ENCODE measurements at regions not wholly inside any gene's neighbourhood (a gene's known extent, or its start where the extent isn't known, plus 50 kb on each side); places are given as distances from the start of the nearest gene placed in this dataset.

DNA sequence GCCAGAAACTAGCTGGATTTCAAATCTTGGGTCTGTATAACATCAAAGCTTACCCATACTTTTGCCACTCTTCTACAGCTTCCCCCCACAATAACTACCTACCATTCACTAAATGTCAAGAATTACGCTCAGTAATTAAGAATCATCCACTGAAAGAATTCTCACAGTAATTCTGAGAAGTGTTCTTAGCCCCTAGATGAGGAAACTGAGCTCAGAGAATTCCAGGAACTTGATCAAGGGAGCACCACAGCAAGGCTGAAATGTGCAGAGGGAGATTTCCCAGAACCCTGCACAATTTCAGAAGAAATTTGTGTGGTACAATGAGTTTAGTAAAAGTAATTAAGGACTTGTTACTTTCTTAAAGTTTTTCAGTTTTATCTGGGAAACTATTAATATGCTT lies 194.5 kb upstream of the STK17B start:
- peak; percentile 93 for ATAC-seq (ENCODE audit: low read depth)
- POLR2A ChIA-PET, result no interaction called here

DNA sequence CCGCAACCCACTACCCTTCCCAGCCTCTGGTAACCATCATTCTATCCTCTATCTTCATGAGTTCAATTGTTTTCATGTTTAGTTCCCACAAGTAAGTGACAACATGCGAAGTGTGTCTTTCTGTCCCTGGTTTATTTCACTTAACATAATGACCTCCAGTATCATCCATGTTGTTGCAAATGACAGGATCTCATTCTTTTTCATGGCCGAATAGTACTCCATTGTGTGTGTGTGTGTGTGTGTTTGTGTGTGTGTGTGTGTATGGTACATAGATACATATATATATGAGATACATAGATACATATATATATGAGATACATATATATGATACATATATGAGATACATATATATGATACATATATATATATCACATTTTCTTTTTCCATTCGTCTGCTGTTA lies 196.3 kb upstream of the STK17B start:
- H3K27ac Mint-ChIP-seq, result no peak overlapping the region
- peaks cover 19% of the 10 kb centered on the region for H3K4me1 Mint-ChIP-seq
- no peak overlapping the region for H3K4me3 Mint-ChIP-seq
- ATAC-seq (ENCODE audit: low read depth) (no peak), DNase-seq (no peak)
- POLR2A ChIA-PET, result no interaction called here
- H3K36me3 Mint-ChIP-seq, result peaks cover 17% of the 10 kb centered on the region
- H3K27me3 Mint-ChIP-seq, result no peaks in the 10 kb centered on the region
- H3K9me3 Mint-ChIP-seq, result peaks cover 12% of the 10 kb centered on the region

More for the DNA sequence above, 194.5 kb upstream of the STK17B start:
- peak overlapping the region; percentile 11 for H3K27ac Mint-ChIP-seq
- peak overlapping the region; percentile 53 for H3K4me3 Mint-ChIP-seq
- peaks cover 26% of the 10 kb centered on the region for H3K4me1 Mint-ChIP-seq
- peaks cover 12% of the 10 kb centered on the region for H3K9me3 Mint-ChIP-seq
- H3K27me3 Mint-ChIP-seq, result peaks cover 4% of the 10 kb centered on the region
- peaks cover 17% of the 10 kb centered on the region for H3K36me3 Mint-ChIP-seq
- DNase-seq, result no peak

DNA sequence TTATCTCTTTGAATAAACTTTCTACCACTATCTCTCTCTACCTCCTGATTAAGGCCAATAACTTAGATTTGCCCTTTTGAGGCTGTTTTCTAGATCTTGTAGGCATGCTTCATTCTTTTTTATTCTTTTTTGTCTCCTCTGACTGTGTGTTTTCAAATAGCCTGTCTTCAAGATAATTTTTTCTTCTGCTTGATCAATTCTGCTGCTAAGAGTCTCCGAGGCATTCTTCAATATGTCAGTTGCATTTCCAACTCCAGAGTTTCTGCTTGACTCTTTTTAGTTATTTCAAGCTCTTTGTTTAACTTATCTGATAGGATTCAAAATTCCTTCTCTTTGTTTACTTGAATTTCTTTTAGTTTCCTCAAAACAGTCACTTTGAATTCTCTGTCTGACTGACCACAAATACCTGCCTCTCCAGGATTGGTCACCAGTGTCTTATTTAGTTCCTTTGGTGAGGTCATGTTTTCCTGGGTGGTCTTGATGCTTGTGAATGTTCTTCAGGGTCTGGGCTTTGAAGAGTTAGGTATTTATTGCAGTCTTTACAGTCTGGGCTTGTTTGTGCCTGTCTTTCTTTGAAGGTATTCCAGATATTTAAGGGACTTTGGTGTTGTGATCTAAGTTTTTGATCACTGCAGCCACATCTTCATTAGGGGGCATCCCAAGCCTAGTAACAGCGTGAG lies 197.3 kb upstream of the STK17B start:
- POLR2A ChIA-PET, result no interaction called here
- H3K27ac Mint-ChIP-seq, result no peak overlapping the region
- DNase-seq (no peak), ATAC-seq (ENCODE audit: low read depth) (no peak)
- no peak overlapping the region for H3K4me3 Mint-ChIP-seq
- peaks cover 17% of the 10 kb centered on the region for H3K36me3 Mint-ChIP-seq
- peaks cover 19% of the 10 kb centered on the region for H3K4me1 Mint-ChIP-seq
- peaks cover 12% of the 10 kb centered on the region for H3K9me3 Mint-ChIP-seq
- H3K27me3 Mint-ChIP-seq, result no peaks in the 10 kb centered on the region

GRCh38 chr2:196369967-196370366 lies 198.6 kb upstream of the STK17B start:
- H3K27me3 Mint-ChIP-seq, result no peaks in the 10 kb centered on the region
- no peak for DNase-seq
- peaks cover 17% of the 10 kb centered on the region for H3K36me3 Mint-ChIP-seq
- H3K4me1 Mint-ChIP-seq, result peaks cover 14% of the 10 kb centered on the region
- H3K27ac Mint-ChIP-seq, result no peak overlapping the region
- H3K4me3 Mint-ChIP-seq, result no peak overlapping the region
- POLR2A ChIA-PET, result no interaction called here
- peaks cover 12% of the 10 kb centered on the region for H3K9me3 Mint-ChIP-seq
- ATAC-seq (ENCODE audit: low read depth), result no peak

- no peak for ATAC-seq (ENCODE audit: low read depth)
- peaks cover 12% of the 10 kb centered on the region for H3K4me1 Mint-ChIP-seq
- no peaks in the 10 kb centered on the region for H3K27me3 Mint-ChIP-seq
- peaks cover 17% of the 10 kb centered on the region for H3K36me3 Mint-ChIP-seq
- no peak for DNase-seq
- H3K4me3 Mint-ChIP-seq, result no peak overlapping the region
- H3K27ac Mint-ChIP-seq, result no peak overlapping the region
- POLR2A ChIA-PET, result no interaction called here
- H3K9me3 Mint-ChIP-seq, result peaks cover 12% of the 10 kb centered on the region
Observed at GRCh38 chr2:196370381-196370780, 199.0 kb upstream of the STK17B start.

DNA sequence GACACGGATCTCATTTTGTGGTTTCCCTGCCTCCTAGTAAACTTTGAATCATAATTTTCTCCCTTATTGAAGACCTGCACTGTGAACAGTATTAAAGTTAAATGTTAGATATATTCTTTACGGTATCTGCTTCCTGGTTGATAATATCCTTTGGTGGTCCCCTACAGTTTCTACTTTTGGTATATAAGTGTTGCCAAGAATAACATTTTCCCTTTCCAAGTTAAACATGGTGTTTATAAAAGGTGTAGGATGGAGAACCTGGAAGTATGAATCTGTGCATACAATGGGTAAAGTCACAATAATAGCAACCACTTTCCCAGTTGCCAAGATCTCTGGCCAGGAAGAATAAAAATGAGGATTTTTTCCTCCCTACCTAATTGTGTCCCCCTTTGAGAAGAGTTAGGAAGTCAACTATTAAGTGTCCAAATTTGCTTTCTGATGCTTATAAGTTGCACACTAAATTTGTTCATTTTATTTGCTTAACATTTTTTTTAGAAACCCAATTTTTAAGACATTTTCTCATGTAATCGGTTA lies 201.0 kb upstream of the STK17B start:
- POLR2A ChIA-PET, result no interaction called here
- no peak overlapping the region for H3K27ac Mint-ChIP-seq
- ATAC-seq (ENCODE audit: low read depth) (no peak), DNase-seq (no peak)
- peaks cover 4% of the 10 kb centered on the region for H3K4me1 Mint-ChIP-seq
- peaks cover 15% of the 10 kb centered on the region for H3K9me3 Mint-ChIP-seq
- no peaks in the 10 kb centered on the region for H3K27me3 Mint-ChIP-seq
- peaks cover 17% of the 10 kb centered on the region for H3K36me3 Mint-ChIP-seq
- no peak overlapping the region for H3K4me3 Mint-ChIP-seq

DNA sequence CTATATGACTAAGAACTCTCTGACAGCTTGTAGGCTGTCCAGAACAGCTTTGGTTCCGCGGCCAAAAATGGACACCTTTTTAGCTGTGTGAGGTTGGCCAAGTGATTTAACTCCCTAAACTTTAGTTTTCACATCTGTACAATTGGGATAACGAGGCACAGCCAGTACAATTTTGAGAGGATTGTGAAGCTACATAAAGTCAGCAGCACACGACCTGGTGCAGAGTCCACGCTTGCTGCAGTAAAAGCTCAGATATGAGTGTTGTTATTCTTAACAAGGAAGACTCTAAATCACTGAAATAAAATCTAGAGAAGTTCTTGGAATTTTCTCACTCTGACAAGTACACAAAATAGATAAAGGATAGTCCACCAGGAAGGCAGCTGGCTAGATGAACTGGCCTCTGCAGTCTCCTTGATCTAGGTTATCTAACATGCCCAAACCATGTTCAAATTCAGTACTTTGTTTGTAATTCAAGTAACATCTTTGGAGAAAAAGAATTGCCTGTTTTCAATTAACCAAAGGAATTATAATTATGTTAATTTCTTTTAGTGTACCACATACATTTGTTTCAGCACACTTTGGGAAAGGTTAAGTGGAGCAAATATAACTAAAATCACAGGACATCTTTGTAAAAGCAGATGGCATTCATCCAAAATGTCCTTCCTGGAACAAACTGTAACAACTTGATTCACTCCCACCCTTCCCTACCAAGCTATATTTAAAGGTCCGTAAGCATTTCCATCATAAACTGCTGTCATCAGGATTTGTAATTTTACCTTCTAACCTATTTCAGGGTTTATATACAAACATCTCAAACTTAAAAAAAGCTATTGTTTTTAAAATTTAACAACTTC lies 201.7 kb upstream of the STK17B start:
- DNase-seq (no peak), ATAC-seq (ENCODE audit: low read depth) (no peak)
- Mint-ChIP-seq H3K4me1 (peaks cover 4% of the 10 kb centered on the region), H3K9me3 (peaks cover 10% of the 10 kb centered on the region), H3K36me3 (peaks cover 12% of the 10 kb centered on the region), H3K27me3 (no peaks in the 10 kb centered on the region), H3K27ac (no peak overlapping the region), H3K4me3 (no peak overlapping the region)
- POLR2A ChIA-PET, result no interaction called here

- POLR2A ChIA-PET, result no interaction called here
- Mint-ChIP-seq H3K4me3 (no peak overlapping the region), H3K36me3 (no peaks in the 10 kb centered on the region), H3K27me3 (peaks cover 2% of the 10 kb centered on the region), H3K27ac (no peak overlapping the region), H3K9me3 (peaks cover 3% of the 10 kb centered on the region), H3K4me1 (peaks cover 4% of the 10 kb centered on the region)
- ATAC-seq (ENCODE audit: low read depth) (no peak), DNase-seq (no peak)
Observed at GRCh38 chr2:196376984-196377877, 205.9 kb upstream of the STK17B start.

DNA sequence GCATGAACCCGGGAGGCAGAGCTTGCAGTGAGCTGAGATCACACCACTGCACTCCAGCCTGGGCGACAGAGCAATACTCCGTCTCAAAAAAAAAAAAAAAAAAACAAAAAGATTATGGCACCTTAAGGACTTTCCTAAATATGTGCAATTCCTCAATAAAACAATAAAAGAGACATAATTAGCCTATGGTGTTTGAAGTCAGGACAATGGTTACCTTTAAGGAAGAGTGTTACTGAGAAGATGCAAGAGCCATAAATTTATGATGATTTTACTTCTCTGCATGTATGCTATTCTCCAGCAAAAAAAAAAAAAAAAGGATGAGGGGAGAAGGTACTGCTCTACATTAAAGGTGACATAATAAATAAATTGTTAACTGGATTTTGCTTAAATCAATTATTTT lies 208.2 kb upstream of the STK17B start:
- ATAC-seq (ENCODE audit: low read depth) (no peak), DNase-seq (no peak)
- H3K4me1 Mint-ChIP-seq, result peaks cover 2% of the 10 kb centered on the region
- H3K4me3 Mint-ChIP-seq, result no peak overlapping the region
- H3K27ac Mint-ChIP-seq, result no peak overlapping the region
- peaks cover 2% of the 10 kb centered on the region for H3K27me3 Mint-ChIP-seq
- H3K9me3 Mint-ChIP-seq, result peaks cover 3% of the 10 kb centered on the region
- POLR2A ChIA-PET, result no interaction called here
- H3K36me3 Mint-ChIP-seq, result no peaks in the 10 kb centered on the region

- no peak overlapping the region for H3K4me3 Mint-ChIP-seq
Observed at GRCh38 chr2:196380098-196380497, 208.7 kb upstream of the STK17B start.

DNA sequence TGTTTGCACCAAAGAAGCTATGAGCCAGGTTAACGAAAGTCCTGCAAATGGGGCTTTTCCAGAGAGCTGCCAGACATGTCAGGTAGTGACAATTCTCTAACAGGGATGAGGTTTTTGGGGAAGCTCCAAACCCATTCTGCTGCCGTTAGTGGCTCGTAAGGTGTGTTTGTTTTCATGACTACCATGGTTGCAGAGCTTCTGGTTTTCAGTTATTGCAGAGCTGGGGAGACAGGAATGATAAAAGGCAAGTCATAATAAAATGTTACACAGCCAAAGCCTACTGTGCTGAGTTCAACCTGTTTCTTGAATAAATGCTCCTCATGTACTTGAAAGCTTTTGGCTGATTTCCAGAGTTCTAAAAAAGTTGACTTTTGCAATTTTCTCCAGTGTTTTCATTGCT lies 209.2 kb upstream of the STK17B start:
- POLR2A ChIA-PET, result no interaction called here
- no peak for DNase-seq
- H3K27ac Mint-ChIP-seq, result no peak overlapping the region
- H3K4me1 Mint-ChIP-seq, result peaks cover 1% of the 10 kb centered on the region
- peaks cover 4% of the 10 kb centered on the region for H3K27me3 Mint-ChIP-seq
- H3K36me3 Mint-ChIP-seq, result no peaks in the 10 kb centered on the region
- H3K4me3 Mint-ChIP-seq, result no peak overlapping the region
- H3K9me3 Mint-ChIP-seq, result peaks cover 3% of the 10 kb centered on the region
- ATAC-seq (ENCODE audit: low read depth), result no peak

More at GRCh38 chr2:196380098-196380497, 208.7 kb upstream of the STK17B start:
- Mint-ChIP-seq H3K27ac (no peak overlapping the region), H3K4me1 (peaks cover 3% of the 10 kb centered on the region), H3K36me3 (no peaks in the 10 kb centered on the region), H3K27me3 (peaks cover 4% of the 10 kb centered on the region), H3K9me3 (peaks cover 3% of the 10 kb centered on the region)
- ATAC-seq (ENCODE audit: low read depth) (no peak), DNase-seq (no peak)
- POLR2A ChIA-PET, result no interaction called here

GRCh38 chr2:196381464-196381863 lies 210.1 kb upstream of the STK17B start:
- Mint-ChIP-seq H3K27ac (no peak overlapping the region), H3K4me1 (peaks cover 1% of the 10 kb centered on the region), H3K4me3 (no peak overlapping the region), H3K27me3 (peaks cover 4% of the 10 kb centered on the region), H3K36me3 (peaks cover 2% of the 10 kb centered on the region), H3K9me3 (peaks cover 6% of the 10 kb centered on the region)
- ATAC-seq (ENCODE audit: low read depth) (no peak), DNase-seq (no peak)
- POLR2A ChIA-PET, result no interaction called here

- H3K27ac Mint-ChIP-seq, result no peak overlapping the region
- POLR2A ChIA-PET, result no interaction called here
- peaks cover 1% of the 10 kb centered on the region for H3K4me1 Mint-ChIP-seq
- H3K4me3 Mint-ChIP-seq, result no peak overlapping the region
- peaks cover 3% of the 10 kb centered on the region for H3K9me3 Mint-ChIP-seq
- peaks cover 2% of the 10 kb centered on the region for H3K36me3 Mint-ChIP-seq
- peaks cover 4% of the 10 kb centered on the region for H3K27me3 Mint-ChIP-seq
- DNase-seq (no peak), ATAC-seq (ENCODE audit: low read depth) (no peak)
Observed at GRCh38 chr2:196383799-196384198, 212.4 kb upstream of the STK17B start.

Measured in activated naive CD8-positive, alpha-beta T cell treated with anti-CD3 and anti-CD28 coated beads, Interleukin-2, amount 10 ng/mL, durations not matched to agents 7 days and 5 days (primary cell).